ENCODE measurements at regions not wholly inside any gene's neighbourhood (a gene's known extent, or its start where the extent isn't known, plus 50 kb on each side); places are given as distances from the start of the nearest gene placed in this dataset.

DNA sequence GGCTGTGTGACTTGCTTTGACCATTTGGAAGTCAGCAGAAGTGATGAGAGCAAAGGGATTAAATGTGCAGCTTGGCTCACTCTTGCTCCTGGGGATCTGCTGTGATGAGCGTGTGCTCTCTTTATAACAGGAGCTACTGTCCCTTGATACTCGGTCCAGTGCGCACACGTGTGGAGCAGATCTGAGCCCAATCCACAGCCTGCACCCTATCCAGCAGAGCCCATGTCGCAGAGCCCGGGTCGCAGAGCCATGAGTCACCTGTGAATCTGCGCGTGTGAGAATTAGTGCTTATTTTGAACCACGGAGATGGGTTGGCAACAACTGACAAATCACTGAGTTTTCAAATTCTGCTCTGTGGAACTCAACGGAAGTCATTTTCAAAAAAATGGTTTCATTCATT lies 291.0 kb upstream of the SULF2 start:
- no peak for TF ChIP-seq GABPA (IDR thresholded peaks at IDR 0.05; ENCODE audit: low read depth)
- TF ChIP-seq, protein P1, sequence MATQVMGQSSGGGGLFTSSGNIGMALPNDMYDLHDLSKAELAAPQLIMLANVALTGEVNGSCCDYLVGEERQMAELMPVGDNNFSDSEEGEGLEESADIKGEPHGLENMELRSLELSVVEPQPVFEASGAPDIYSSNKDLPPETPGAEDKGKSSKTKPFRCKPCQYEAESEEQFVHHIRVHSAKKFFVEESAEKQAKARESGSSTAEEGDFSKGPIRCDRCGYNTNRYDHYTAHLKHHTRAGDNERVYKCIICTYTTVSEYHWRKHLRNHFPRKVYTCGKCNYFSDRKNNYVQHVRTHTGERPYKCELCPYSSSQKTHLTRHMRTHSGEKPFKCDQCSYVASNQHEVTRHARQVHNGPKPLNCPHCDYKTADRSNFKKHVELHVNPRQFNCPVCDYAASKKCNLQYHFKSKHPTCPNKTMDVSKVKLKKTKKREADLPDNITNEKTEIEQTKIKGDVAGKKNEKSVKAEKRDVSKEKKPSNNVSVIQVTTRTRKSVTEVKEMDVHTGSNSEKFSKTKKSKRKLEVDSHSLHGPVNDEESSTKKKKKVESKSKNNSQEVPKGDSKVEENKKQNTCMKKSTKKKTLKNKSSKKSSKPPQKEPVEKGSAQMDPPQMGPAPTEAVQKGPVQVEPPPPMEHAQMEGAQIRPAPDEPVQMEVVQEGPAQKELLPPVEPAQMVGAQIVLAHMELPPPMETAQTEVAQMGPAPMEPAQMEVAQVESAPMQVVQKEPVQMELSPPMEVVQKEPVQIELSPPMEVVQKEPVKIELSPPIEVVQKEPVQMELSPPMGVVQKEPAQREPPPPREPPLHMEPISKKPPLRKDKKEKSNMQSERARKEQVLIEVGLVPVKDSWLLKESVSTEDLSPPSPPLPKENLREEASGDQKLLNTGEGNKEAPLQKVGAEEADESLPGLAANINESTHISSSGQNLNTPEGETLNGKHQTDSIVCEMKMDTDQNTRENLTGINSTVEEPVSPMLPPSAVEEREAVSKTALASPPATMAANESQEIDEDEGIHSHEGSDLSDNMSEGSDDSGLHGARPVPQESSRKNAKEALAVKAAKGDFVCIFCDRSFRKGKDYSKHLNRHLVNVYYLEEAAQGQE (IDR thresholded peaks at IDR 0.05; ENCODE audit: insufficient replicate concordance, low read depth): no peak
- TF ChIP-seq POLR2AphosphoS5 (IDR thresholded peaks at IDR 0.05; ENCODE audit: low read depth): no peak
- TF ChIP-seq SPI1 (IDR thresholded peaks at IDR 0.05; ENCODE audit: borderline replicate concordance, low read depth): no peak
- TF ChIP-seq, protein P2, sequence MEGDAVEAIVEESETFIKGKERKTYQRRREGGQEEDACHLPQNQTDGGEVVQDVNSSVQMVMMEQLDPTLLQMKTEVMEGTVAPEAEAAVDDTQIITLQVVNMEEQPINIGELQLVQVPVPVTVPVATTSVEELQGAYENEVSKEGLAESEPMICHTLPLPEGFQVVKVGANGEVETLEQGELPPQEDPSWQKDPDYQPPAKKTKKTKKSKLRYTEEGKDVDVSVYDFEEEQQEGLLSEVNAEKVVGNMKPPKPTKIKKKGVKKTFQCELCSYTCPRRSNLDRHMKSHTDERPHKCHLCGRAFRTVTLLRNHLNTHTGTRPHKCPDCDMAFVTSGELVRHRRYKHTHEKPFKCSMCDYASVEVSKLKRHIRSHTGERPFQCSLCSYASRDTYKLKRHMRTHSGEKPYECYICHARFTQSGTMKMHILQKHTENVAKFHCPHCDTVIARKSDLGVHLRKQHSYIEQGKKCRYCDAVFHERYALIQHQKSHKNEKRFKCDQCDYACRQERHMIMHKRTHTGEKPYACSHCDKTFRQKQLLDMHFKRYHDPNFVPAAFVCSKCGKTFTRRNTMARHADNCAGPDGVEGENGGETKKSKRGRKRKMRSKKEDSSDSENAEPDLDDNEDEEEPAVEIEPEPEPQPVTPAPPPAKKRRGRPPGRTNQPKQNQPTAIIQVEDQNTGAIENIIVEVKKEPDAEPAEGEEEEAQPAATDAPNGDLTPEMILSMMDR (IDR thresholded peaks at IDR 0.05; ENCODE audit: insufficient read depth, low read length): no peak
- no peaks in the 10 kb centered on the region for H3K27me3 ChIP-seq (ENCODE audit: insufficient read depth, poor library complexity, severe bottlenecking)
- DNase-seq (ENCODE audit: low read depth in 1 of 2, low spot score in 1 of 2): no peak
- no peak overlapping the region for H3K27ac ChIP-seq (replicated peaks)
- H3K4me3 ChIP-seq (replicated peaks; ENCODE audit: insufficient read depth, low read length): no peak overlapping the region

DNA sequence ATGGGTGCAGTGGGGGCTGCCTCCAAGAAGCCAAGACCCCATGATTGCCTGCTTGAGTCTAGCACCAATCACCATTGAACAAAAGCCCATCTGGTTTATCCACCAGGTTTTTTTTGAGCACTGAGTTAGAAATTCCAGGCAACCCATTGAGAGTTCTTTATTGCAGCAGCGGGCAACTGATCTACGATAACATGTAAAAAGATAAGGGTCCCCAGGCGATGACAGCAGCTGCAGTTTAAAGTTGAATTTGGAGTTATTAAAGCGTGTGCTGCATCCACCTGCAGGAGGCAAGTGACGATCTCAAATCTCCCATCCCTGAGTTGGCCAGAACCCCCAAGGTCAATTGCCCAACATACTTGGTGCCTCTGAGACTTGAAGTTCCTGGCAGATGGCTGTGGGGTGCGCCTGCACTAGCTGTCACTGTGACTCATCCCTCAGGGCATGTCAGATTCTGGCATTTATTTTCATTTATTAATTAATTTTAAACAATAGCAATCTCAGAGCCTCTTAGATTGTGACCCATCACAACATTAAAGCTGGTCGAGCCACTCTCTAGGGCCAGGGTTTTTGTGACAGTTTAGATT lies 290.4 kb upstream of the SULF2 start:
- TF ChIP-seq SPI1 (IDR thresholded peaks at IDR 0.05; ENCODE audit: borderline replicate concordance, low read depth): no peak
- TF ChIP-seq, protein P1 (IDR thresholded peaks at IDR 0.05; ENCODE audit: insufficient replicate concordance, low read depth): no peak
- no peak for TF ChIP-seq POLR2AphosphoS5 (IDR thresholded peaks at IDR 0.05; ENCODE audit: low read depth)
- TF ChIP-seq, protein P2 (IDR thresholded peaks at IDR 0.05; ENCODE audit: insufficient read depth, low read length): no peak
- TF ChIP-seq GABPA (IDR thresholded peaks at IDR 0.05; ENCODE audit: low read depth): no peak
- Histone ChIP-seq H3K27me3 (ENCODE audit: insufficient read depth, poor library complexity, severe bottlenecking) (no peaks in the 10 kb centered on the region), H3K4me3 (replicated peaks; ENCODE audit: insufficient read depth, low read length) (no peak overlapping the region), H3K27ac (replicated peaks) (no peak overlapping the region)
- DNase-seq (ENCODE audit: low read depth in 1 of 2, low spot score in 1 of 2): no peak

DNA sequence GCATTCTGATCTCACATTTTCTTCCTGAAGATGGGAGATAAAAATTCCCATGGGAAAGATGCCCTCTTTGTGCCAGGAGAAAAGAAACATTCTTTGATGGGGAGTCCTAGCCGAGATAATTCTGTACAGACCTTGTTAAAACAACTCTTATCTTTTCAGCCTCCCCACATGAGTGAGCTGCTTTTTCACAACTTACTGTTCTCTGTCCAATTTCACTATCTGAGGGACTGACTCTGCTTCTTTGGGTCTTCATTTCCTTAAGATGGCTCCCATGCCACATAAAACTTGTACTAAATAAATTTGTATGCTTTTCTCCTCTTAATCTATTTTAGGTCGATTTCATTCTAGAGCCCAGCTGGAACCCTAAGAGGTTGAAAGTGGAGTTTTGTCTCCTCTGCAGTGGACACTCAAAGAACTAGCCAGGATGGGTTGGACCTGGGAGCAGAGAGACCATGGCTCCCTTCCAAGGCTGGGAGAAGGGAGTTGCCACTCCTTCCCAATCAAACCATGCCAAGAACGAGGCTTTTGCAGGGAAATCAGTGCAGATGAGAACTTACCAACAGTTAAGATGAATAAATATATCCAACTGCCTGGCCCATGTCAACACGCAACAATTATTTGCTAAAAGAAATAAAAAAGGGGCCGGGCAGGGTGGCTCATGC lies 285.8 kb upstream of the SULF2 start:
- DNase-seq (ENCODE audit: low read depth in 1 of 2, low spot score in 1 of 2): no peak
- H3K27me3 ChIP-seq (ENCODE audit: insufficient read depth, poor library complexity, severe bottlenecking): no peaks in the 10 kb centered on the region
- H3K27ac ChIP-seq (replicated peaks): no peak overlapping the region
- H3K4me3 ChIP-seq (replicated peaks; ENCODE audit: insufficient read depth, low read length): no peak overlapping the region
- TF ChIP-seq GABPA (IDR thresholded peaks at IDR 0.05; ENCODE audit: low read depth) (no peak), SPI1 (IDR thresholded peaks at IDR 0.05; ENCODE audit: borderline replicate concordance, low read depth) (no peak), POLR2AphosphoS5 (IDR thresholded peaks at IDR 0.05; ENCODE audit: low read depth) (no peak)
- TF ChIP-seq, protein P2 (IDR thresholded peaks at IDR 0.05; ENCODE audit: insufficient read depth, low read length): no peak
- TF ChIP-seq, protein P1 (IDR thresholded peaks at IDR 0.05; ENCODE audit: insufficient replicate concordance, low read depth): no peak
